ENCODE measurements at regions not wholly inside any gene's neighbourhood (a gene's known extent, or its start where the extent isn't known, plus 50 kb on each side); places are given as distances from the start of the nearest gene placed in this dataset.

DNA sequence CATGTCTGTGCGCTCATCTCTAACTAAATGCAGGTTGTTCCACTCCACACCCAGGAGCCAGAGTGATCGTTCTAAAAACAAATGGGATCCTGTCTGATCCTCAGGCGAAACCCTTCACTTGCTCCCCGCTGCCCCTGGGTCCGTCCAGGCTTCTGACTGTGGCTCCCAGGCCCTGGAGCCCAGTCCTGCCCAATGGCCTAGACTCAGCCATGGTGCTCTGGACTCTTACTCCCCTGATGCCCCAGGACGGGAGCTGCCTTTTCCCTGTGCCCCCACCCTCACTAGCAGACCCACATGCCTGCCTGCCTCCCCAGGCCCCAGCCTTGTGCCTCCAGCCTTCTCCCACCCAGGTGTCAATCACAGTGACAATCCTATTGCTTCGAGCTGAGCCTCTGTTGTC lies 256.7 kb downstream of the BMP7 start:
- no peak for DNase-seq (ENCODE audit: low read depth, low spot score)
- Histone ChIP-seq H3K9ac (ENCODE audit: insufficient read length) (no peak overlapping the region), H3K27ac (no peak overlapping the region), H3K4me3 (no peak overlapping the region), H3K9me3 (ENCODE audit: low read depth, low read length) (no peaks in the 10 kb centered on the region), H3K36me3 (ENCODE audit: insufficient read depth, low read length) (no peaks in the 10 kb centered on the region)
- TF ChIP-seq POLR2AphosphoS5 (IDR thresholded peaks at IDR 0.05; ENCODE audit: borderline replicate concordance, low read depth, low read length): no peak
- TF ChIP-seq FOXP2 (optimal IDR thresholded peaks at IDR 0.05; ENCODE audit: control extremely low read depth, extremely low read length, insufficient read depth): no peak
- TF ChIP-seq EZH2 (IDR thresholded peaks at IDR 0.05): no peak

DNA sequence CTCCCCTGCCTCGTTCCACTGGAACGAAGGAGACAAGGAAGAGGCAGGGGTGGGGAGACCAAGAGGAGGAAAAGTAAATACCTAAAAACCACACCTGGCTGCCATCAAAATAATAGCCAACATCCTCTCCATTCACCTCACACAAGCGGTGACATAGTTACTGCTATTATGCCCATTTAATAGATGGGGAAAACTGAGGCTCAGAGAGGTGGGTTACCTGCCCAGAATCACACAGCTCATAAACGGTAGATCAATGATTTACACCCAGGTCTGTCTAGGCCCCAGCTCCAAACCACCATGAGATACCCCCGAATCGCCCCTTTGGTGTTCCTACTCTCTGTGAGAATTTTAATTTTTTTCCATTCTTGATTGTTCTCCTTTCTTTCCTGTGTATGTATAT lies 253.8 kb downstream of the BMP7 start:
- TF ChIP-seq FOXP2 (optimal IDR thresholded peaks at IDR 0.05; ENCODE audit: control extremely low read depth, extremely low read length, insufficient read depth) (no peak), POLR2AphosphoS5 (IDR thresholded peaks at IDR 0.05; ENCODE audit: borderline replicate concordance, low read depth, low read length) (no peak), EZH2 (IDR thresholded peaks at IDR 0.05) (no peak)
- Histone ChIP-seq H3K9ac (ENCODE audit: insufficient read length) (no peak overlapping the region), H3K36me3 (ENCODE audit: insufficient read depth, low read length) (no peaks in the 10 kb centered on the region), H3K9me3 (ENCODE audit: low read depth, low read length) (no peaks in the 10 kb centered on the region), H3K4me3 (no peak overlapping the region), H3K27ac (no peak overlapping the region)
- no peak for DNase-seq (ENCODE audit: low read depth, low spot score)

GRCh38 chr20:57013217-57013616 lies 253.2 kb downstream of the BMP7 start:
- Histone ChIP-seq H3K4me3 (no peak overlapping the region), H3K27ac (no peak overlapping the region), H3K9me3 (ENCODE audit: low read depth, low read length) (no peaks in the 10 kb centered on the region), H3K9ac (ENCODE audit: insufficient read length) (no peak overlapping the region), H3K36me3 (ENCODE audit: insufficient read depth, low read length) (no peaks in the 10 kb centered on the region)
- TF ChIP-seq POLR2AphosphoS5 (IDR thresholded peaks at IDR 0.05; ENCODE audit: borderline replicate concordance, low read depth, low read length) (no peak), FOXP2 (optimal IDR thresholded peaks at IDR 0.05; ENCODE audit: control extremely low read depth, extremely low read length, insufficient read depth) (no peak), EZH2 (IDR thresholded peaks at IDR 0.05) (no peak)
- DNase-seq (ENCODE audit: low read depth, low spot score): no peak

GRCh38 chr20:57013741-57014140 lies 252.7 kb downstream of the BMP7 start:
- H3K4me3 ChIP-seq: no peak overlapping the region
- TF ChIP-seq EZH2 (IDR thresholded peaks at IDR 0.05) (no peak), POLR2AphosphoS5 (IDR thresholded peaks at IDR 0.05; ENCODE audit: borderline replicate concordance, low read depth, low read length) (no peak), FOXP2 (optimal IDR thresholded peaks at IDR 0.05; ENCODE audit: control extremely low read depth, extremely low read length, insufficient read depth) (no peak)
- H3K36me3 ChIP-seq (ENCODE audit: insufficient read depth, low read length): no peaks in the 10 kb centered on the region
- no peaks in the 10 kb centered on the region for H3K9me3 ChIP-seq (ENCODE audit: low read depth, low read length)
- DNase-seq (ENCODE audit: low read depth, low spot score): no peak
- H3K9ac ChIP-seq (ENCODE audit: insufficient read length): no peak overlapping the region
- H3K27ac ChIP-seq: no peak overlapping the region

GRCh38 chr20:57020364-57020763 lies 246.1 kb downstream of the BMP7 start:
- DNase-seq (ENCODE audit: low read depth, low spot score): no peak
- no peak overlapping the region for H3K4me3 ChIP-seq
- H3K36me3 ChIP-seq (ENCODE audit: insufficient read depth, low read length): no peaks in the 10 kb centered on the region
- H3K27ac ChIP-seq: no peak overlapping the region
- H3K9ac ChIP-seq (ENCODE audit: insufficient read length): no peak overlapping the region
- no peaks in the 10 kb centered on the region for H3K9me3 ChIP-seq (ENCODE audit: low read depth, low read length)
- TF ChIP-seq FOXP2 (optimal IDR thresholded peaks at IDR 0.05; ENCODE audit: control extremely low read depth, extremely low read length, insufficient read depth) (no peak), EZH2 (IDR thresholded peaks at IDR 0.05) (no peak), POLR2AphosphoS5 (IDR thresholded peaks at IDR 0.05; ENCODE audit: borderline replicate concordance, low read depth, low read length) (no peak)

- Histone ChIP-seq H3K4me3 (no peak overlapping the region), H3K9ac (ENCODE audit: insufficient read length) (no peak overlapping the region), H3K9me3 (ENCODE audit: low read depth, low read length) (no peaks in the 10 kb centered on the region), H3K27ac (no peak overlapping the region), H3K36me3 (ENCODE audit: insufficient read depth, low read length) (no peaks in the 10 kb centered on the region)
- DNase-seq (ENCODE audit: low read depth, low spot score): no peak
- TF ChIP-seq FOXP2 (optimal IDR thresholded peaks at IDR 0.05; ENCODE audit: control extremely low read depth, extremely low read length, insufficient read depth) (no peak), POLR2AphosphoS5 (IDR thresholded peaks at IDR 0.05; ENCODE audit: borderline replicate concordance, low read depth, low read length) (no peak), EZH2 (IDR thresholded peaks at IDR 0.05) (no peak)
These were observed 244.1 kb downstream of the BMP7 start for GRCh38 chr20:57022306-57022705.

- Histone ChIP-seq H3K27ac (no peak overlapping the region), H3K9me3 (ENCODE audit: low read depth, low read length) (no peaks in the 10 kb centered on the region), H3K4me3 (no peak overlapping the region), H3K9ac (ENCODE audit: insufficient read length) (no peak overlapping the region), H3K36me3 (ENCODE audit: insufficient read depth, low read length) (no peaks in the 10 kb centered on the region)
- DNase-seq (ENCODE audit: low read depth, low spot score): no peak
- TF ChIP-seq FOXP2 (optimal IDR thresholded peaks at IDR 0.05; ENCODE audit: control extremely low read depth, extremely low read length, insufficient read depth): no peak
These were observed 243.4 kb downstream of the BMP7 start for GRCh38 chr20:57023007-57023406.

GRCh38 chr20:57023997-57024396 lies 242.4 kb downstream of the BMP7 start:
- Histone ChIP-seq H3K4me3 (no peak overlapping the region), H3K9me3 (ENCODE audit: low read depth, low read length) (no peaks in the 10 kb centered on the region), H3K36me3 (ENCODE audit: insufficient read depth, low read length) (no peaks in the 10 kb centered on the region), H3K9ac (ENCODE audit: insufficient read length) (no peak overlapping the region), H3K27ac (no peak overlapping the region)
- no peak for TF ChIP-seq EZH2 (IDR thresholded peaks at IDR 0.05)
- no peak for TF ChIP-seq FOXP2 (optimal IDR thresholded peaks at IDR 0.05; ENCODE audit: control extremely low read depth, extremely low read length, insufficient read depth)
- TF ChIP-seq POLR2AphosphoS5 (IDR thresholded peaks at IDR 0.05; ENCODE audit: borderline replicate concordance, low read depth, low read length): no peak
- no peak for DNase-seq (ENCODE audit: low read depth, low spot score)

- Histone ChIP-seq H3K9ac (ENCODE audit: insufficient read length) (no peak overlapping the region), H3K4me3 (no peak overlapping the region), H3K36me3 (ENCODE audit: insufficient read depth, low read length) (no peaks in the 10 kb centered on the region), H3K9me3 (ENCODE audit: low read depth, low read length) (no peaks in the 10 kb centered on the region), H3K27ac (no peak overlapping the region)
- DNase-seq (ENCODE audit: low read depth, low spot score): no peak
- no peak for TF ChIP-seq FOXP2 (optimal IDR thresholded peaks at IDR 0.05; ENCODE audit: control extremely low read depth, extremely low read length, insufficient read depth)
- no peak for TF ChIP-seq EZH2 (IDR thresholded peaks at IDR 0.05)
- no peak for TF ChIP-seq POLR2AphosphoS5 (IDR thresholded peaks at IDR 0.05; ENCODE audit: borderline replicate concordance, low read depth, low read length)
These were observed 241.6 kb downstream of the BMP7 start for GRCh38 chr20:57024849-57025248.
